ENCODE measurements at regions not wholly inside any gene's neighbourhood (a gene's known extent, or its start where the extent isn't known, plus 50 kb on each side); places are given as distances from the start of the nearest gene placed in this dataset.

- Histone ChIP-seq H3K79me2 (ENCODE audit: low read length) (no peaks in the 10 kb centered on the region), H3K9me3 (ENCODE audit: low read length) (no peaks in the 10 kb centered on the region), H3K4me1 (ENCODE audit: insufficient read depth, low read length) (no peaks in the 10 kb centered on the region), H3K9ac (ENCODE audit: low read length) (no peak overlapping the region), H3K27me3 (ENCODE audit: low read length) (no peaks in the 10 kb centered on the region), H3K36me3 (ENCODE audit: low read depth, low read length) (no peaks in the 10 kb centered on the region), H4K20me1 (ENCODE audit: low read length) (no peaks in the 10 kb centered on the region), H2AFZ (ENCODE audit: low read length) (no peak overlapping the region), H3K9me2 (replicated peaks; ENCODE audit: low read length) (no peaks in the 10 kb centered on the region), H3K4me2 (ENCODE audit: low read length) (no peak overlapping the region), H3K27ac (ENCODE audit: low read length) (no peak overlapping the region), H3F3A (ENCODE audit: low read length, unreplicated experiment) (no peaks in the 10 kb centered on the region), H3K4me3 (ENCODE audit: low read length) (no peak overlapping the region)
- CTCF ChIA-PET = no interaction called here
- intact Hi-C loops (cut with micrococcal nuclease) = no loop called here
- no peak for TF ChIP-seq EZH2phosphoT487 (IDR thresholded peaks at IDR 0.05; ENCODE audit: borderline replicate concordance, low read length)
- TF ChIP-seq CTCF (conservative IDR thresholded peaks at IDR 0.05; ENCODE audit: low read depth, low read length) = no peak
- TF ChIP-seq EZH2 (IDR thresholded peaks at IDR 0.05; ENCODE audit: low read length, unreplicated experiment) = no peak
- POLR2A ChIA-PET (ENCODE audit: unreplicated experiment) = no interaction called here
- no peak for ATAC-seq
- DNase-seq = no peak
- BruUV-seq (replicated peaks) = no TSS peak
Observed at GRCh38 chr4:13089659-13089998, 394.5 kb downstream of the RAB28 start.

- intact Hi-C loops (cut with micrococcal nuclease) = no loop called here
- Histone ChIP-seq H4K20me1 (ENCODE audit: low read length) (no peaks in the 10 kb centered on the region), H3K4me2 (ENCODE audit: low read length) (no peak overlapping the region), H3K27me3 (ENCODE audit: low read length) (no peaks in the 10 kb centered on the region), H3K9ac (ENCODE audit: low read length) (no peak overlapping the region), H3F3A (ENCODE audit: low read length, unreplicated experiment) (no peaks in the 10 kb centered on the region), H2AFZ (ENCODE audit: low read length) (no peak overlapping the region), H3K9me3 (ENCODE audit: low read length) (no peaks in the 10 kb centered on the region), H3K9me2 (replicated peaks; ENCODE audit: low read length) (no peaks in the 10 kb centered on the region), H3K36me3 (ENCODE audit: low read depth, low read length) (no peaks in the 10 kb centered on the region), H3K4me3 (ENCODE audit: low read length) (no peak overlapping the region), H3K4me1 (ENCODE audit: insufficient read depth, low read length) (no peaks in the 10 kb centered on the region), H3K79me2 (ENCODE audit: low read length) (no peaks in the 10 kb centered on the region), H3K27ac (ENCODE audit: low read length) (no peak overlapping the region)
- no TSS peak for BruUV-seq (replicated peaks)
- POLR2A ChIA-PET (ENCODE audit: unreplicated experiment) = no interaction called here
- TF ChIP-seq EZH2phosphoT487 (IDR thresholded peaks at IDR 0.05; ENCODE audit: borderline replicate concordance, low read length) = no peak
- TF ChIP-seq CTCF (conservative IDR thresholded peaks at IDR 0.05; ENCODE audit: low read depth, low read length) = no peak
- no peak for TF ChIP-seq EZH2 (IDR thresholded peaks at IDR 0.05; ENCODE audit: low read length, unreplicated experiment)
- ATAC-seq = no peak; the same call in 1 of the 2 replicates
- peak; percentile 21 for DNase-seq
- CTCF ChIA-PET = no interaction called here
Observed at GRCh38 chr4:13088726-13089658, 395.1 kb downstream of the RAB28 start.

GRCh38 chr4:13087041-13087440 is 397.1 kb downstream of the RAB28 start:
- intact Hi-C loops (cut with micrococcal nuclease) = no loop called here
- Histone ChIP-seq H3K9ac (ENCODE audit: low read length) (no peak overlapping the region), H2AFZ (ENCODE audit: low read length) (no peak overlapping the region), H3K4me2 (ENCODE audit: low read length) (no peak overlapping the region), H3K4me1 (ENCODE audit: insufficient read depth, low read length) (no peaks in the 10 kb centered on the region), H3K27ac (ENCODE audit: low read length) (no peak overlapping the region), H3K9me2 (replicated peaks; ENCODE audit: low read length) (no peaks in the 10 kb centered on the region), H3K9me3 (ENCODE audit: low read length) (no peaks in the 10 kb centered on the region), H3K36me3 (ENCODE audit: low read depth, low read length) (no peaks in the 10 kb centered on the region), H3K79me2 (ENCODE audit: low read length) (no peaks in the 10 kb centered on the region), H3K4me3 (ENCODE audit: low read length) (no peak overlapping the region), H3K27me3 (ENCODE audit: low read length) (no peaks in the 10 kb centered on the region), H4K20me1 (ENCODE audit: low read length) (no peaks in the 10 kb centered on the region), H3F3A (ENCODE audit: low read length, unreplicated experiment) (no peaks in the 10 kb centered on the region)
- BruUV-seq (replicated peaks) = no TSS peak
- no peak for TF ChIP-seq EZH2phosphoT487 (IDR thresholded peaks at IDR 0.05; ENCODE audit: borderline replicate concordance, low read length)
- no peak for TF ChIP-seq CTCF (conservative IDR thresholded peaks at IDR 0.05; ENCODE audit: low read depth, low read length)
- TF ChIP-seq EZH2 (IDR thresholded peaks at IDR 0.05; ENCODE audit: low read length, unreplicated experiment) = no peak
- ATAC-seq (no peak), DNase-seq (no peak)
- ChIA-PET POLR2A (ENCODE audit: unreplicated experiment) (no interaction called here), CTCF (no interaction called here)

Data from PC-3 (cell line).